Sigmoid colon (tissue), 4 donors: ENCODE measurements at regions not wholly inside any gene's neighbourhood (a gene's known extent, or its start where the extent isn't known, plus 50 kb on each side); places are given as distances from the start of the nearest gene placed in this dataset.

Source experiments
- POLR2A ChIP-seq, 2 donors: fragments of 450-650 bp; IDR thresholded peaks; one replicate each; pipeline ENCODE4 v1.6.1; 2016; ENCODE audit warnings: antibody characterized with exemption in 2 of 2, mild to moderate bottlenecking in 2 of 2, moderate library complexity in 2 of 2
- POLR2AphosphoS5 ChIP-seq, 4 donors: sonication (generic); formaldehyde crosslinking; IDR thresholded peaks; one replicate each; pipeline ENCODE4 v1.6.1; 2017; ENCODE audit warnings: antibody characterized with exemption in 4 of 4
- TF ChIP-seq, protein P1 (sequence below), 4 experiments: fragments of 450-650 bp in 3 of 4; fragments of 200-600 bp in 1 of 4; IDR thresholded peaks; one replicate each; pipeline ENCODE4 v1.5.1; 2016 to 2019; ENCODE audit warnings: antibody characterized with exemption in 4 of 4, mild to moderate bottlenecking in 3 of 4, moderate library complexity in 2 of 4

DNA sequence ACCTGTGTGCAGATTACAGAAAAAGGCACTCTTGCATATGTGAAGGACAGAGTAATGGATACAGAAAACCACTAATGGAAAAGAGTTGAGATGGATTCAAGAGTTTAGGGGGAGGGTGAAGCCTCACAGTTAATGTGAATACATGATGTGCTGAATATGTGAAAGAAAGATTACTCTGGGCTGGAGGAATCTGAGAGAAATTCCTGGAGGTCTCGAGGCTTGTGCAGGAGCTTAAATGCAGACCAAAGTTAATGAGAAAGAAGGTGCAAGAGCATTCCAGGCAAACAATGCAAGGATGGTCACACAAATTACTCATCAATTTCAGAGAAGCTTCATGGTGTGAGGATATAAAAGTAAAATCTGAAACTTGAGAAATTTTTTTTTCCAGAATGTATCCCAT is 768.8 kb downstream of the STPG2 start:
- TF ChIP-seq POLR2AphosphoS5 (IDR thresholded peaks at IDR 0.05) (no peak), POLR2A (IDR thresholded peaks at IDR 0.05) (no peak)
- TF ChIP-seq, protein P1, sequence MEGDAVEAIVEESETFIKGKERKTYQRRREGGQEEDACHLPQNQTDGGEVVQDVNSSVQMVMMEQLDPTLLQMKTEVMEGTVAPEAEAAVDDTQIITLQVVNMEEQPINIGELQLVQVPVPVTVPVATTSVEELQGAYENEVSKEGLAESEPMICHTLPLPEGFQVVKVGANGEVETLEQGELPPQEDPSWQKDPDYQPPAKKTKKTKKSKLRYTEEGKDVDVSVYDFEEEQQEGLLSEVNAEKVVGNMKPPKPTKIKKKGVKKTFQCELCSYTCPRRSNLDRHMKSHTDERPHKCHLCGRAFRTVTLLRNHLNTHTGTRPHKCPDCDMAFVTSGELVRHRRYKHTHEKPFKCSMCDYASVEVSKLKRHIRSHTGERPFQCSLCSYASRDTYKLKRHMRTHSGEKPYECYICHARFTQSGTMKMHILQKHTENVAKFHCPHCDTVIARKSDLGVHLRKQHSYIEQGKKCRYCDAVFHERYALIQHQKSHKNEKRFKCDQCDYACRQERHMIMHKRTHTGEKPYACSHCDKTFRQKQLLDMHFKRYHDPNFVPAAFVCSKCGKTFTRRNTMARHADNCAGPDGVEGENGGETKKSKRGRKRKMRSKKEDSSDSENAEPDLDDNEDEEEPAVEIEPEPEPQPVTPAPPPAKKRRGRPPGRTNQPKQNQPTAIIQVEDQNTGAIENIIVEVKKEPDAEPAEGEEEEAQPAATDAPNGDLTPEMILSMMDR (IDR thresholded peaks at IDR 0.05), result no peak
